PC-9 (cell line): ENCODE measurements at regions not wholly inside any gene's neighbourhood (a gene's known extent, or its start where the extent isn't known, plus 50 kb on each side); places are given as distances from the start of the nearest gene placed in this dataset.

Experiments
- BruUV-seq: library from RNA; stranded (reverse); fragments of 400-500 nt; replicated peaks from 2 replicates; lab custom pipeline; 2021; lab: Mats Ljungman, UMichigan
- CTCF ChIA-PET: fragments of 300-600 bp; sonication (Branson Sonifier 250); formaldehyde crosslinking; loops from one replicate; lab custom pipeline; 2022; ENCODE audit warnings: antibody characterized with exemption; lab: Charles Lee
- POLR2A ChIA-PET: fragments of 300-600 bp; sonication (Branson Sonifier 250); formaldehyde crosslinking; loops from one replicate; lab custom pipeline; 2022; ENCODE audit warnings: antibody characterized with exemption; ENCODE audit not compliant: unreplicated experiment; lab: Charles Lee
- DNase-seq, 2 experiments: peaks; one replicate each; pipeline versions ENCODE4 v3.0.0 to v3.0.0-alpha.2; 2015 to 2022; ENCODE audit warnings: mixed read lengths in 1 of 2
- H2AFZ ChIP-seq: fragments of 200-600 bp; sonication (generic); 2 replicates; pipeline ENCODE4 v1.8.1; 2017; ENCODE audit warnings: antibody characterized with exemption
- H3F3A ChIP-seq: fragments of 200-600 bp; sonication (generic); 2 replicates; pipeline ENCODE4 v1.8.1; 2017; ENCODE audit warnings: antibody characterized with exemption, mild to moderate bottlenecking, low read depth; ENCODE audit not compliant: insufficient read depth
- H3K27ac ChIP-seq: fragments of 200-600 bp; sonication (generic); 2 replicates; pipeline ENCODE4 v1.6.1; 2016; ENCODE audit warnings: mixed run types
- H3K27me3 ChIP-seq: fragments of 200-600 bp; sonication (generic); 2 replicates; pipeline ENCODE4 v1.6.1; 2016; ENCODE audit warnings: low read depth, mixed run types; ENCODE audit not compliant: insufficient read depth
- H3K36me3 ChIP-seq: fragments of 200-600 bp; sonication (generic); 2 replicates; pipeline ENCODE4 v1.6.1; 2016; ENCODE audit warnings: low read depth, mixed run types
- H3K4me1 ChIP-seq: fragments of 200-600 bp; sonication (generic); replicated peaks from 2 replicates; pipeline ENCODE4 v1.6.1; 2016; ENCODE audit warnings: mixed run types; ENCODE audit not compliant: insufficient read depth
- H3K4me2 ChIP-seq: fragments of 200-600 bp; sonication (generic); 2 replicates; pipeline ENCODE4 v1.6.1; 2017; ENCODE audit warnings: mixed run types
- H3K4me3 ChIP-seq: fragments of 200-600 bp; sonication (generic); 2 replicates; pipeline ENCODE4 v1.6.1; 2016; ENCODE audit warnings: mixed run types
- H3K79me2 ChIP-seq: fragments of 200-600 bp; sonication (generic); 2 replicates; pipeline ENCODE4 v1.6.1; 2017; ENCODE audit warnings: low read depth, mixed run types
- H3K9me2 ChIP-seq: fragments of 200-600 bp; sonication (generic); 2 replicates; pipeline ENCODE4 v1.8.1; 2017; ENCODE audit warnings: mild to moderate bottlenecking; ENCODE audit not compliant: insufficient read depth
- H3K9me3 ChIP-seq: fragments of 200-600 bp; sonication (generic); 2 replicates; pipeline ENCODE4 v1.8.1; 2016; ENCODE audit warnings: low read depth; ENCODE audit not compliant: insufficient read depth
- H4K20me1 ChIP-seq: fragments of 200-600 bp; sonication (generic); 2 replicates; pipeline ENCODE4 v1.8.1; 2017; ENCODE audit not compliant: insufficient read depth
- CTCF ChIP-seq: fragments of 200-600 bp; sonication (generic); conservative IDR thresholded peaks from 2 replicates; pipeline ENCODE4 v1.6.1; 2017; ENCODE audit warnings: mixed run types, antibody characterized with exemption, mild to moderate bottlenecking, moderate library complexity
- EZH2 ChIP-seq: fragments of 200-600 bp; sonication (generic); IDR thresholded peaks from 2 replicates; pipeline ENCODE4 v1.8.0; 2017; ENCODE audit warnings: antibody characterized with exemption, low read depth
- intact Hi-C: fragments of 100-400 bp; cut with micrococcal nuclease; formaldehyde crosslinking; loops from one replicate; pipeline ENCODE4 v1.10.0; 2022; ENCODE audit not compliant: unreplicated experiment

GRCh38 chr9:17996728-17997127, 417.9 kb downstream of the SH3GL2 start:
- no peaks in the 10 kb centered on the region for H3K36me3 ChIP-seq
- DNase-seq = no peak
- H3K27ac ChIP-seq = no peak overlapping the region
- no peaks in the 10 kb centered on the region for H4K20me1 ChIP-seq
- TF ChIP-seq CTCF (no peak), EZH2 (no peak)
- H3K9me2 ChIP-seq = no peaks in the 10 kb centered on the region
- ChIA-PET POLR2A (no interaction called here), CTCF (no interaction called here)
- H2AFZ ChIP-seq = no peak overlapping the region
- no peaks in the 10 kb centered on the region for H3K27me3 ChIP-seq
- H3K4me3 ChIP-seq = no peak overlapping the region
- no peaks in the 10 kb centered on the region for H3K9me3 ChIP-seq
- H3K4me2 ChIP-seq = no peak overlapping the region
- no peaks in the 10 kb centered on the region for H3K4me1 ChIP-seq
- H3F3A ChIP-seq = no peaks in the 10 kb centered on the region
- intact Hi-C loops = no loop called here
- BruUV-seq = no TSS peak
- H3K79me2 ChIP-seq = no peaks in the 10 kb centered on the region

DNA sequence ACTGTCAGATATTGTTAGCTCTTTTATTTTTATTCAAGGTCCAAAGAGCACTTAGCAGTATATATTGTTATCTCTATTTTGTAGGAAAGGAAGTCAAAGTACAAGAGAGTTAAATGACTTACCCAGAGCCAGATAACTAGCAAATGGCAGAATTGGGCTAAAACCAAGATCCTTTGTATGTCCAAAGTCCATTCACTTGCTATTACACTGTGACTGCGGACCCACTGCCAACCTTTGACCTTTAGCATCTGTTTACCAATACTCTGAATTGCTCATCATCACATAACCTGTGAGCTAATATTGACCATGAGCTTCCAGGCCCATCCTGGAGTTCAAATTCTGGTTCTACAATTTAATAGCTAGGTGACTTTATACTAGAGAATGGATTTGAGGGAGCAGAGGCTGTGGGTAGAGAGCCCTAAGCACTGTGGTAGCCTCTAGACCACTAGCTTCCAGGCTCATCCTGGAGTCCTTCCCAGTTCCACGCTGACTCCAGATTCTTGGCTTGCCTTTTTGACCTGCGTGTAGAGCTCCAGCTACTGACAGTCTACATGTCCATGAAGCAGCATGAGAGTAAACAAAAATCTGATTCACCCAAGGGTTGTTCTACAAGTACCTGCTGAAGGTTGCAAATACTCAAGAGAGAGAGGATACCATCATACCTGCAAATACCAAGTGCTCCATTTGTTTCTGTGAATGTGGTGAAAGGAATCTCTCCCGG, 424.0 kb downstream of the SH3GL2 start:
- ChIA-PET POLR2A (no interaction called here), CTCF (no interaction called here)
- Histone ChIP-seq H3K4me1 (no peaks in the 10 kb centered on the region), H3K36me3 (no peaks in the 10 kb centered on the region), H3K9me2 (no peaks in the 10 kb centered on the region), H3K4me3 (no peak overlapping the region), H3K27ac (no peak overlapping the region), H3K4me2 (no peak overlapping the region), H3K27me3 (no peaks in the 10 kb centered on the region), H3F3A (no peaks in the 10 kb centered on the region), H3K9me3 (no peaks in the 10 kb centered on the region), H2AFZ (no peak overlapping the region), H3K79me2 (no peaks in the 10 kb centered on the region), H4K20me1 (no peaks in the 10 kb centered on the region)
- intact Hi-C loops = no loop called here
- no peak for TF ChIP-seq CTCF
- no peak for TF ChIP-seq EZH2
- DNase-seq = no peak
- BruUV-seq = no TSS peak

GRCh38 chr9:18006591-18006990, 427.7 kb downstream of the SH3GL2 start:
- Histone ChIP-seq H3K4me2 (no peak overlapping the region), H3K9me2 (no peaks in the 10 kb centered on the region), H3K79me2 (no peaks in the 10 kb centered on the region), H3K27me3 (peaks cover 2% of the 10 kb centered on the region; the same call in 1 of the 2 replicates), H3F3A (no peaks in the 10 kb centered on the region), H3K4me1 (no peaks in the 10 kb centered on the region), H3K36me3 (no peaks in the 10 kb centered on the region), H4K20me1 (no peaks in the 10 kb centered on the region), H3K4me3 (no peak overlapping the region), H3K27ac (no peak overlapping the region), H3K9me3 (no peaks in the 10 kb centered on the region), H2AFZ (no peak overlapping the region)
- intact Hi-C loops = no loop called here
- TF ChIP-seq CTCF (no peak), EZH2 (no peak)
- ChIA-PET CTCF (no interaction called here), POLR2A (no interaction called here)
- no TSS peak for BruUV-seq
- DNase-seq = no peak
